Natural killer cell (primary cell): ENCODE measurements at regions not wholly inside any gene's neighbourhood (a gene's known extent, or its start where the extent isn't known, plus 50 kb on each side); places are given as distances from the start of the nearest gene placed in this dataset.

Source experiments
- ATAC-seq, 3 donors: fragments of 150-1000 bp in 2 of 3; fragments of 200-7000 bp in 1 of 3; cut with Tn5 transposase; 1 replicate in 1 of 3; 2 replicates in 2 of 3; pipeline ENCODE4 v1.10.0; 2021; ENCODE audit warnings: mild to moderate bottlenecking in 2 of 3, moderate library complexity in 2 of 3
- DNase-seq, 2 donors: peaks; one replicate each; pipeline versions ENCODE4 v3.0.0 to v3.0.0-alpha.2; 2013 to 2021; ENCODE audit warnings: mixed read lengths in 1 of 2
- H3K27ac ChIP-seq: one replicate; pipeline ENCODE4 v1.5.1; 2013; ENCODE audit warnings: mild to moderate bottlenecking, low read length
- H3K27me3 ChIP-seq: one replicate; pipeline ENCODE4 v1.6.1; 2013; ENCODE audit warnings: low read length; ENCODE audit not compliant: control insufficient read depth, insufficient read depth
- H3K36me3 ChIP-seq: one replicate; pipeline ENCODE4 v1.6.1; 2013; ENCODE audit warnings: low read length; ENCODE audit not compliant: control insufficient read depth, insufficient read depth
- H3K4me1 ChIP-seq: one replicate; pipeline ENCODE4 v1.6.1; 2013; ENCODE audit warnings: low read length; ENCODE audit not compliant: control insufficient read depth, insufficient read depth
- H3K4me3 ChIP-seq: one replicate; pipeline ENCODE4 v1.5.1; 2013; ENCODE audit warnings: low read length
- H3K9me3 ChIP-seq: one replicate; pipeline ENCODE4 v1.6.1; 2013; ENCODE audit warnings: low read length; ENCODE audit not compliant: control insufficient read depth, insufficient read depth
- H3K27ac Mint-ChIP-seq, 2 donors: one replicate each; pipeline ENCODE4 v1.8.0; 2022; ENCODE audit warnings: mild to moderate bottlenecking in 2 of 2, mixed read lengths in 2 of 2, moderate library complexity in 1 of 2
- H3K27me3 Mint-ChIP-seq, 2 donors: one replicate each; pipeline ENCODE4 v1.8.0; 2022; ENCODE audit warnings: low read depth in 2 of 2, mixed read lengths in 2 of 2
- H3K36me3 Mint-ChIP-seq: one replicate; pipeline ENCODE4 v1.8.0; 2022; ENCODE audit warnings: mixed read lengths
- H3K4me1 Mint-ChIP-seq, 2 donors: one replicate each; pipeline ENCODE4 v1.8.0; 2022; ENCODE audit warnings: mixed read lengths in 2 of 2
- H3K4me3 Mint-ChIP-seq: one replicate; pipeline ENCODE4 v1.8.0; 2022; ENCODE audit warnings: mild to moderate bottlenecking, moderate library complexity, mixed read lengths
- H3K9me3 Mint-ChIP-seq, 2 donors: one replicate each; pipeline ENCODE4 v1.8.0; 2022; ENCODE audit warnings: mixed read lengths in 2 of 2
- CTCF ChIP-seq: fragments of 200-600 bp; IDR thresholded peaks from one replicate; pipeline ENCODE4 v1.8.0; 2022; ENCODE audit warnings: antibody characterized with exemption
- WGBS: methylation state at CpG from one replicate; pipeline ENCODE4 v1.1.7; 2013; ENCODE audit warnings: missing lambda C conversion rate; ENCODE audit not compliant: insufficient coverage; 5-methylcytosine and 5-hydroxymethylcytosine counted together
- intact Hi-C: fragments of 100-400 bp; cut with micrococcal nuclease; formaldehyde crosslinking; loops from one replicate; pipeline ENCODE4 v1.14.2; 2022

GRCh38 chr2:117661619-117662018 lies 152.9 kb upstream of the DDX18 start:
- H3K27me3 Mint-ChIP-seq: peaks cover 0 to 3% of the 10 kb centered on the region in 2 donors
- H3K4me3 ChIP-seq: no peak overlapping the region
- WGBS: 76% methylated on average over 3 of the region's 5 CpGs
- TF ChIP-seq CTCF: no peak
- no peaks in the 10 kb centered on the region for H3K4me1 ChIP-seq
- intact Hi-C loops: no loop called here
- H3K27me3 ChIP-seq: no peaks in the 10 kb centered on the region
- no peaks in the 10 kb centered on the region for H3K9me3 Mint-ChIP-seq
- no peak overlapping the region for H3K4me3 Mint-ChIP-seq
- no peak for ATAC-seq
- H3K27ac ChIP-seq: no peak overlapping the region
- H3K4me1 Mint-ChIP-seq: no peaks in the 10 kb centered on the region
- H3K27ac Mint-ChIP-seq: no peak overlapping the region
- DNase-seq: no peak
- no peaks in the 10 kb centered on the region for H3K36me3 ChIP-seq
- no peaks in the 10 kb centered on the region for H3K9me3 ChIP-seq
- H3K36me3 Mint-ChIP-seq: no peaks in the 10 kb centered on the region

DNA sequence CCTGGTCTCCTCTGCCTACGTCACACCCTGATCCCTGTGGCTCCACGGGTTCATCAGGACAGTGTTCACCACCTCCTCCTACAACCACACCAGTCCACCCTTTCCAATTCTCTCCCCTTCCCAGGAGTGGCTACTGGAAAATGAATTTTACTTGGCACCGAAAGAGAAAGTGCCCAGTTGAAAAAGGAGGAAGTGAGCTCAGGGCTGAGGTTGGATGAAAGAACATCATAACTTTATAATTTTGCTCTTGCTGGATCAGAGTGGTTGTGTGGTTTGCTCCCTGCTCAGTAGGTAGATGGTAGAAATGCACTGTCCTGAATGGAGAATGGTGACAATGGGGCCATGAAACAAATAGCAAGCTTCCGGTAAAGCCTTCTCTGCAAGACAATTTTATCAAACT lies 140.3 kb upstream of the DDX18 start:
- H3K27me3 ChIP-seq: no peaks in the 10 kb centered on the region
- ATAC-seq (no peak), DNase-seq (no peak)
- no peak overlapping the region for H3K4me3 Mint-ChIP-seq
- H3K27me3 Mint-ChIP-seq: no peaks in the 10 kb centered on the region
- no peak for TF ChIP-seq CTCF
- H3K9me3 Mint-ChIP-seq: no peaks in the 10 kb centered on the region
- H3K27ac Mint-ChIP-seq: no peak overlapping the region
- H3K9me3 ChIP-seq: peaks cover 12% of the 10 kb centered on the region
- no peak overlapping the region for H3K27ac ChIP-seq
- intact Hi-C loops: no loop called here
- no peak overlapping the region for H3K4me3 ChIP-seq
- H3K36me3 ChIP-seq: no peaks in the 10 kb centered on the region
- no peaks in the 10 kb centered on the region for H3K4me1 ChIP-seq
- H3K36me3 Mint-ChIP-seq: no peaks in the 10 kb centered on the region
- 95% methylated on average over 3 of the region's 4 CpGs for whole genome bisulfite sequencing
- no peaks in the 10 kb centered on the region for H3K4me1 Mint-ChIP-seq

DNA sequence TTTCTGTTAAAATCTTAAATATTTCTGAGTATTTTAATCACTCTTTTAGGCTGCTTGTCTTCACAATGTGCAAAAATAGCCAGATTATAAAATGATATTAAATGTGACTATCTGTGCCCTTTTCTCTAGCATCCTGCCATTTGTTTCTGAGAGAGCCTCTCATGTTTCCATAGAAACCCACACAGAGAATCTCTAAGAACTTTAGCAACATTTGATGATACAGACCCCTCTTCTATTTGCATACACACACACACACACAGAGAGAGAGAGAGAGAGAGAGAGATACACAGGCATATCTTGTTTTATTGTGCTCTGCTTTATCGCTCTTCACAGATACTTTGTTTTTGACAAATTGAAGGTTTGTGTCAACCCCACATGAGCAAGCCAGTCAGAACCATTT lies 134.5 kb upstream of the DDX18 start:
- no peaks in the 10 kb centered on the region for H3K4me1 Mint-ChIP-seq
- Histone ChIP-seq H3K4me1 (no peaks in the 10 kb centered on the region), H3K4me3 (no peak overlapping the region), H3K36me3 (no peaks in the 10 kb centered on the region), H3K27me3 (no peaks in the 10 kb centered on the region), H3K9me3 (no peaks in the 10 kb centered on the region), H3K27ac (no peak overlapping the region)
- no peak overlapping the region for H3K4me3 Mint-ChIP-seq
- TF ChIP-seq CTCF: no peak
- ATAC-seq: no peak
- no peak for DNase-seq
- H3K27me3 Mint-ChIP-seq: no peaks in the 10 kb centered on the region
- WGBS: 90% methylated on average over 1 of the region's 1 CpG
- peaks cover 0 to 7% of the 10 kb centered on the region in 2 donors for H3K9me3 Mint-ChIP-seq
- H3K36me3 Mint-ChIP-seq: no peaks in the 10 kb centered on the region
- H3K27ac Mint-ChIP-seq: no peak overlapping the region
- intact Hi-C loops: no loop called here

DNA sequence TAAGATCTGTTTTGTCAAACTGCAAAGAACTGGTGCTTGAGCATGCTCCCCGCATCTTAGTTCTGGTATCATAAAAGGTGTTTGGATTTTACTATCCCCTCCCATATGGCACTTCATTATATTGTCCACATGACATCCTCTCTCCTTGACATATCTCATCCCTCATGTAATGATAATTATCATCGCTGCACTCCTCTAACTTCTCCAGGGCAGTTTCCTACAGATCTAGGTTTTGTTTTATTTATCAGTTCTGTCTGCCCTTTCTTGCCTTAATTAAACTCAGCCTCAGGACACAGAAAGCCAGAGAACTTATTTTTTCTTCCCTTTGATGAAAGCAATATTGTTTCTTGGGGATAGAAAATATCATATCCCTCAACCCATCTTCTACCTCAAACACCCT lies 129.6 kb upstream of the DDX18 start:
- Histone ChIP-seq H3K36me3 (no peaks in the 10 kb centered on the region), H3K4me1 (no peaks in the 10 kb centered on the region), H3K4me3 (no peak overlapping the region), H3K27me3 (no peaks in the 10 kb centered on the region), H3K9me3 (no peaks in the 10 kb centered on the region), H3K27ac (no peak overlapping the region)
- Mint-ChIP-seq H3K27me3 (no peaks in the 10 kb centered on the region), H3K27ac (no peak overlapping the region), H3K4me1 (no peaks in the 10 kb centered on the region), H3K9me3 (peaks cover 0 to 10% of the 10 kb centered on the region in 2 donors), H3K36me3 (no peaks in the 10 kb centered on the region), H3K4me3 (no peak overlapping the region)
- intact Hi-C loops: no loop called here
- DNase-seq (no peak), ATAC-seq (no peak)
- WGBS: 86% methylated on average over 2 of the region's 2 CpGs
- TF ChIP-seq CTCF: no peak
